H9 (cell line): ENCODE measurements at regions not wholly inside any gene's neighbourhood (a gene's known extent, or its start where the extent isn't known, plus 50 kb on each side); places are given as distances from the start of the nearest gene placed in this dataset.

Experiments
- DNase-seq: peaks from one replicate; pipeline ENCODE4 v3.0.0-alpha.2; 2017
- H2AFZ ChIP-seq: one replicate; pipeline ENCODE4 v1.6.1; 2013; ENCODE audit warnings: mild to moderate bottlenecking, low read length, control low read depth, moderate library complexity
- H2AK5ac ChIP-seq: 2 replicates; pipeline ENCODE4 v1.6.1; 2013; ENCODE audit warnings: low read length, control low read depth, mixed read lengths; ENCODE audit not compliant: insufficient read length
- H2BK120ac ChIP-seq: one replicate; pipeline ENCODE4 v1.6.1; 2013; ENCODE audit warnings: low read depth, mild to moderate bottlenecking, low read length, control low read depth, inconsistent platforms; ENCODE audit not compliant: poor library complexity, severe bottlenecking
- H2BK12ac ChIP-seq: 2 replicates; pipeline ENCODE4 v1.6.1; 2013; ENCODE audit warnings: low read length, control low read depth, mixed read lengths, low read depth; ENCODE audit not compliant: insufficient read length
- H2BK15ac ChIP-seq: 2 replicates; pipeline ENCODE4 v1.6.1; 2013; ENCODE audit warnings: low read depth, low read length, control low read depth
- H2BK20ac ChIP-seq: one replicate; pipeline ENCODE4 v1.6.1; 2013; ENCODE audit warnings: low read depth, mild to moderate bottlenecking, low read length, control low read depth, inconsistent platforms; ENCODE audit not compliant: poor library complexity, severe bottlenecking
- H2BK5ac ChIP-seq: 2 replicates; pipeline ENCODE4 v1.6.1; 2013; ENCODE audit warnings: low read length, control low read depth, mixed read lengths; ENCODE audit not compliant: insufficient read length
- H3K14ac ChIP-seq: 2 replicates; pipeline ENCODE4 v1.6.1; 2013; ENCODE audit warnings: low read length, control low read depth; ENCODE audit not compliant: insufficient read depth
- H3K18ac ChIP-seq: 2 replicates; pipeline ENCODE4 v1.6.1; 2013; ENCODE audit warnings: low read depth, mild to moderate bottlenecking, mixed read lengths, low read length, control low read depth; ENCODE audit not compliant: insufficient read length
- H3K23ac ChIP-seq: 2 replicates; pipeline ENCODE4 v1.6.1; 2013; ENCODE audit warnings: low read length, control low read depth, mixed read lengths, low read depth; ENCODE audit not compliant: insufficient read length
- H3K23me2 ChIP-seq: 2 replicates; pipeline ENCODE4 v1.6.1; 2013; ENCODE audit warnings: low read depth, mild to moderate bottlenecking, mixed read lengths, low read length, control low read depth; ENCODE audit not compliant: insufficient read length, poor library complexity, severe bottlenecking
- H3K27ac ChIP-seq: 2 replicates; pipeline ENCODE4 v1.5.1; 2013; ENCODE audit warnings: low read length, control low read depth, mixed read lengths, low read depth; ENCODE audit not compliant: insufficient read length
- H3K27me3 ChIP-seq: 2 replicates; pipeline ENCODE4 v1.6.1; 2013; ENCODE audit warnings: low read length, control low read depth, inconsistent platforms; ENCODE audit not compliant: insufficient read depth
- H3K4ac ChIP-seq: 2 replicates; pipeline ENCODE4 v1.6.1; 2013; ENCODE audit warnings: low read depth, mild to moderate bottlenecking, control low read depth, inconsistent platforms, low read length, moderate library complexity
- H3K4me1 ChIP-seq: 2 replicates; pipeline ENCODE4 v1.6.1; 2013; ENCODE audit warnings: low read length, control low read depth, inconsistent platforms; ENCODE audit not compliant: insufficient read depth
- H3K4me2 ChIP-seq: 2 replicates; pipeline ENCODE4 v1.6.1; 2013; ENCODE audit warnings: low read length, control low read depth, mixed read lengths; ENCODE audit not compliant: insufficient read length, insufficient read depth
- H3K56ac ChIP-seq: 2 replicates; pipeline ENCODE4 v1.6.1; 2013; ENCODE audit warnings: low read depth, mild to moderate bottlenecking, mixed read lengths, low read length, control low read depth; ENCODE audit not compliant: insufficient read length
- H3K79me1 ChIP-seq: 2 replicates; pipeline ENCODE4 v1.6.1; 2013; ENCODE audit warnings: low read depth, mild to moderate bottlenecking, moderate library complexity, low read length, control low read depth, inconsistent platforms; ENCODE audit not compliant: insufficient read depth, poor library complexity, severe bottlenecking
- H3K79me2 ChIP-seq: 2 replicates; pipeline ENCODE4 v1.6.1; 2013; ENCODE audit warnings: low read length, control low read depth, inconsistent platforms; ENCODE audit not compliant: insufficient read depth
- H3K9ac ChIP-seq: 2 replicates; pipeline ENCODE4 v1.6.1; 2013; ENCODE audit warnings: low read length, control low read depth, mixed read lengths; ENCODE audit not compliant: insufficient read length; ENCODE audit errors: extremely low read depth
- H3K9me3 ChIP-seq: one replicate; pipeline ENCODE4 v1.6.1; 2013; ENCODE audit warnings: low read depth, low read length, inconsistent platforms; ENCODE audit not compliant: control insufficient read depth
- H3T11ph ChIP-seq: one replicate; pipeline ENCODE4 v1.6.1; 2013; ENCODE audit warnings: mild to moderate bottlenecking, low read length, control low read depth, inconsistent platforms
- H4K20me1 ChIP-seq: one replicate; pipeline ENCODE4 v1.6.1; 2013; ENCODE audit not compliant: control insufficient read depth, insufficient read length, insufficient read depth
- H4K5ac ChIP-seq: 2 replicates; pipeline ENCODE4 v1.6.1; 2013; ENCODE audit warnings: low read depth, mild to moderate bottlenecking, mixed read lengths, low read length, control low read depth; ENCODE audit not compliant: insufficient read length
- H4K8ac ChIP-seq: replicated peaks from 2 replicates; pipeline ENCODE4 v1.6.1; 2013; ENCODE audit warnings: low read length, control low read depth, mixed read lengths, low read depth; ENCODE audit not compliant: insufficient read length
- H4K91ac ChIP-seq: 2 replicates; pipeline ENCODE4 v1.6.1; 2013; ENCODE audit warnings: low read depth, mild to moderate bottlenecking, moderate library complexity, mixed read lengths, low read length, control low read depth; ENCODE audit not compliant: insufficient read length
- H3K27ac Mint-ChIP-seq, 3 experiments: 2 replicates in 2 of 3; 3 replicates in 1 of 3; pipeline ENCODE4 v1.8.0; 2020 to 2021; ENCODE audit warnings: mixed read lengths in 3 of 3, mild to moderate bottlenecking in 1 of 3, moderate library complexity in 1 of 3
- H3K27me3 Mint-ChIP-seq: 2 replicates; pipeline ENCODE4 v1.8.0; 2021; ENCODE audit warnings: low read depth, mild to moderate bottlenecking, moderate library complexity, mixed read lengths
- H3K36me3 Mint-ChIP-seq, 3 experiments: 2 replicates in 2 of 3; 3 replicates in 1 of 3; pipeline ENCODE4 v1.8.0; 2020 to 2021; ENCODE audit warnings: low read depth in 3 of 3, mixed read lengths in 3 of 3; ENCODE audit not compliant: insufficient read depth in 1 of 3
- H3K4me1 Mint-ChIP-seq, 2 experiments: 2 replicates each; pipeline ENCODE4 v1.8.0; 2020; ENCODE audit warnings: mixed read lengths in 2 of 2
- H3K4me3 Mint-ChIP-seq, 2 experiments: 2 replicates in 1 of 2; 3 replicates in 1 of 2; pipeline ENCODE4 v1.8.0; 2020 to 2021; ENCODE audit warnings: mild to moderate bottlenecking in 2 of 2, mixed read lengths in 2 of 2, moderate library complexity in 1 of 2
- H3K9me3 Mint-ChIP-seq, 2 experiments: 2 replicates in 1 of 2; 3 replicates in 1 of 2; pipeline ENCODE4 v1.8.0; 2020; ENCODE audit warnings: mild to moderate bottlenecking in 2 of 2, mixed read lengths in 2 of 2, moderate library complexity in 1 of 2
- CTCF ChIP-seq: fragments of 200-600 bp; sonication (generic); conservative IDR thresholded peaks from 3 replicates; pipeline ENCODE4 v1.8.0; 2021; ENCODE audit warnings: antibody characterized with exemption, mild to moderate bottlenecking
- WGBS: extraction: QIAGEN DNeasy Blood & Tissue Kit; methylation state at CpG from one replicate; pipeline ENCODE4 v1.1.7; 2013; ENCODE audit warnings: missing lambda C conversion rate, low lambda C conversion rate, mixed read lengths; ENCODE audit not compliant: insufficient read length; ENCODE audit errors: extremely low coverage; 5-methylcytosine and 5-hydroxymethylcytosine counted together

- H3K9ac ChIP-seq, result no peak overlapping the region
- H3K23me2 ChIP-seq, result no peaks in the 10 kb centered on the region
- no peak overlapping the region for H3K4me3 Mint-ChIP-seq
- no peaks in the 10 kb centered on the region for H3K79me2 ChIP-seq
- H4K20me1 ChIP-seq, result no peaks in the 10 kb centered on the region
- H4K5ac ChIP-seq, result no peak overlapping the region
- H3K23ac ChIP-seq, result no peak overlapping the region
- H4K91ac ChIP-seq, result no peak overlapping the region
- no peak overlapping the region for H2BK12ac ChIP-seq
- no peaks in the 10 kb centered on the region; a peak in 3 of 5 replicates for H3K9me3 Mint-ChIP-seq
- H3K27ac ChIP-seq, result no peak overlapping the region
- peaks cover 4% of the 10 kb centered on the region in 2 experiments for H3K4me1 Mint-ChIP-seq
- no peaks in the 10 kb centered on the region; a peak in 1 of 7 replicates for H3K36me3 Mint-ChIP-seq
- no peak overlapping the region for H2AK5ac ChIP-seq
- H4K8ac ChIP-seq, result no peak overlapping the region
- H2BK15ac ChIP-seq, result no peak overlapping the region
- no peak overlapping the region for H3K4ac ChIP-seq
- no peak overlapping the region for H2BK20ac ChIP-seq
- H3K27ac Mint-ChIP-seq, result no peak overlapping the region
- H2AFZ ChIP-seq, result no peak overlapping the region
- no CpG with 5 or more reads among the region's 2 CpGs for WGBS
- H3K4me2 ChIP-seq, result no peak overlapping the region
- no peaks in the 10 kb centered on the region; the same call in 1 of the 2 replicates for H3K27me3 Mint-ChIP-seq
- H2BK120ac ChIP-seq, result no peak overlapping the region
- no peak for DNase-seq
- TF ChIP-seq CTCF, result no peak
- no peaks in the 10 kb centered on the region for H3K4me1 ChIP-seq
- H3K9me3 ChIP-seq, result no peaks in the 10 kb centered on the region
- no peak overlapping the region for H3K56ac ChIP-seq
- H3K14ac ChIP-seq, result no peak overlapping the region
- H3T11ph ChIP-seq, result no peak overlapping the region
- no peaks in the 10 kb centered on the region; the same call in 1 of the 2 replicates for H3K27me3 ChIP-seq
- H3K79me1 ChIP-seq, result no peaks in the 10 kb centered on the region
- H2BK5ac ChIP-seq, result no peak overlapping the region
- no peak overlapping the region for H3K18ac ChIP-seq
Observed at GRCh38 chr3:25214034-25214433, 214.0 kb upstream of the RARB start.
